ENCODE measurements at regions not wholly inside any gene's neighbourhood (a gene's known extent, or its start where the extent isn't known, plus 50 kb on each side); places are given as distances from the start of the nearest gene placed in this dataset.

- no peak overlapping the region for H3K27ac ChIP-seq
- no peaks in the 10 kb centered on the region for H3K9me3 ChIP-seq
- H3K36me3 ChIP-seq, result no peaks in the 10 kb centered on the region
- TF ChIP-seq POLR2A (IDR thresholded peaks at IDR 0.05), result no peak
- H3K27me3 ChIP-seq, result no peaks in the 10 kb centered on the region
- H3K4me3 ChIP-seq, result no peak overlapping the region
- no peak for DNase-seq
- H3K4me1 ChIP-seq, result no peaks in the 10 kb centered on the region
Observed at GRCh38 chr11:121763526-121763925, 310.8 kb upstream of the SORL1-AS1 start.

- no peaks in the 10 kb centered on the region for H3K27me3 ChIP-seq
- H3K27ac ChIP-seq, result no peak overlapping the region
- no peak overlapping the region for H3K4me3 ChIP-seq
- TF ChIP-seq POLR2A (IDR thresholded peaks at IDR 0.05) (no peak), CTCF (IDR thresholded peaks at IDR 0.05) (no peak)
- H3K36me3 ChIP-seq, result no peaks in the 10 kb centered on the region
- no peaks in the 10 kb centered on the region for H3K4me1 ChIP-seq
- no peaks in the 10 kb centered on the region for H3K9me3 ChIP-seq
- no peak for DNase-seq
Observed at GRCh38 chr11:121762820-121763219, 310.1 kb upstream of the SORL1-AS1 start.

GRCh38 chr11:121761186-121761585 is 308.4 kb upstream of the SORL1-AS1 start:
- no peaks in the 10 kb centered on the region for H3K36me3 ChIP-seq
- no peak for DNase-seq

GRCh38 chr11:121757480-121758125 is 304.8 kb upstream of the SORL1-AS1 start:
- Histone ChIP-seq H3K4me3 (no peak overlapping the region), H3K36me3 (no peaks in the 10 kb centered on the region), H3K27me3 (no peaks in the 10 kb centered on the region), H3K4me1 (no peaks in the 10 kb centered on the region), H3K9me3 (no peaks in the 10 kb centered on the region), H3K27ac (no peak overlapping the region)
- DNase-seq, result no peak
- TF ChIP-seq CTCF (IDR thresholded peaks at IDR 0.05) (no peak), POLR2A (IDR thresholded peaks at IDR 0.05) (no peak)

More at GRCh38 chr11:121761186-121761585, 308.4 kb upstream of the SORL1-AS1 start:
- Histone ChIP-seq H3K9me3 (no peaks in the 10 kb centered on the region), H3K27me3 (no peaks in the 10 kb centered on the region), H3K4me1 (no peaks in the 10 kb centered on the region), H3K4me3 (no peak overlapping the region), H3K27ac (no peak overlapping the region)
- TF ChIP-seq POLR2A (IDR thresholded peaks at IDR 0.05) (no peak), CTCF (IDR thresholded peaks at IDR 0.05) (no peak)

- Histone ChIP-seq H3K9me3 (no peaks in the 10 kb centered on the region), H3K27ac (no peak overlapping the region), H3K4me3 (no peak overlapping the region), H3K27me3 (no peaks in the 10 kb centered on the region), H3K36me3 (no peaks in the 10 kb centered on the region), H3K4me1 (no peaks in the 10 kb centered on the region)
- TF ChIP-seq POLR2A (IDR thresholded peaks at IDR 0.05) (no peak), CTCF (IDR thresholded peaks at IDR 0.05) (no peak)
- no peak for DNase-seq
Observed at GRCh38 chr11:121755906-121756305, 303.1 kb upstream of the SORL1-AS1 start.

- H3K27ac ChIP-seq, result no peak overlapping the region
- no peaks in the 10 kb centered on the region for H3K27me3 ChIP-seq
- no peak for DNase-seq
- H3K36me3 ChIP-seq, result no peaks in the 10 kb centered on the region
- H3K4me1 ChIP-seq, result no peaks in the 10 kb centered on the region
- H3K4me3 ChIP-seq, result no peak overlapping the region
- TF ChIP-seq POLR2A (IDR thresholded peaks at IDR 0.05), result no peak
- no peak for TF ChIP-seq CTCF (IDR thresholded peaks at IDR 0.05)
- no peaks in the 10 kb centered on the region for H3K9me3 ChIP-seq
Observed at GRCh38 chr11:121755191-121755590, 302.4 kb upstream of the SORL1-AS1 start.

Data from Peyer's patch (tissue), 4 donors.